WTC11 (cell line): ENCODE measurements at regions not wholly inside any gene's neighbourhood (a gene's known extent, or its start where the extent isn't known, plus 50 kb on each side); places are given as distances from the start of the nearest gene placed in this dataset.

ENCODE experiments used
- ATF3 ChIP-seq: sonication (generic); formaldehyde crosslinking; conservative IDR thresholded peaks from 2 replicates; pipeline ENCODE4 v1.8.1; 2022; ENCODE audit warnings: mild to moderate bottlenecking, missing genetic modification reagents
- CREB1 ChIP-seq: sonication (generic); formaldehyde crosslinking; IDR thresholded peaks from 2 replicates; pipeline ENCODE4 v1.8.0; 2023; ENCODE audit warnings: mild to moderate bottlenecking, missing genetic modification reagents
- CTCF ChIP-seq: fragments of 200-600 bp; IDR thresholded peaks from 2 replicates; pipeline ENCODE4 v1.8.0; 2022; ENCODE audit warnings: antibody characterized with exemption
- EMX1 ChIP-seq: fragments of 250-450 bp; sonication (Bioruptor Pico); IDR thresholded peaks from 2 replicates; pipeline ENCODE4 v1.8.0; 2021; ENCODE audit warnings: mild to moderate bottlenecking
- FOXK1 ChIP-seq: sonication (generic); formaldehyde crosslinking; IDR thresholded peaks from 2 replicates; pipeline ENCODE4 v1.8.0; 2022; ENCODE audit warnings: mild to moderate bottlenecking, moderate library complexity, missing genetic modification reagents
- FOXP4 ChIP-seq: sonication (generic); formaldehyde crosslinking; IDR thresholded peaks from 2 replicates; pipeline ENCODE4 v1.8.0; 2022; ENCODE audit warnings: mild to moderate bottlenecking, missing genetic modification reagents
- JUN ChIP-seq: sonication (generic); formaldehyde crosslinking; IDR thresholded peaks from 2 replicates; pipeline ENCODE4 v1.8.0; 2023; ENCODE audit warnings: mild to moderate bottlenecking, missing genetic modification reagents
- MAX ChIP-seq: sonication (generic); formaldehyde crosslinking; IDR thresholded peaks from 2 replicates; pipeline ENCODE4 v1.8.0; 2022; ENCODE audit warnings: mild to moderate bottlenecking, missing genetic modification reagents
- SMAD3 ChIP-seq: sonication (generic); formaldehyde crosslinking; IDR thresholded peaks from 2 replicates; pipeline ENCODE4 v1.8.0; 2022; ENCODE audit warnings: missing genetic modification reagents, mild to moderate bottlenecking, borderline replicate concordance
- TEAD4 ChIP-seq: sonication (generic); formaldehyde crosslinking; IDR thresholded peaks from 2 replicates; pipeline ENCODE4 v1.8.0; 2022; ENCODE audit warnings: mild to moderate bottlenecking, missing genetic modification reagents
- USF2 ChIP-seq: sonication (generic); formaldehyde crosslinking; IDR thresholded peaks from 2 replicates; pipeline ENCODE4 v1.8.1; 2023; ENCODE audit warnings: mild to moderate bottlenecking, missing genetic modification reagents, moderate library complexity

GRCh38 chr20:22984008-22984407 lies 51.1 kb upstream of the SSTR4 start:
- TF ChIP-seq JUN (CRISPR knock-in tag) (no peak), USF2 (CRISPR knock-in tag) (no peak), EMX1 (CRISPR knock-in tag) (no peak), CTCF (no peak), FOXK1 (CRISPR knock-in tag) (no peak), FOXP4 (CRISPR knock-in tag) (no peak), CREB1 (CRISPR knock-in tag) (no peak), SMAD3 (no peak), ATF3 (CRISPR knock-in tag) (no peak), MAX (CRISPR knock-in tag) (no peak), TEAD4 (no peak)
